Caki2 (cell line): ENCODE measurements at regions not wholly inside any gene's neighbourhood (a gene's known extent, or its start where the extent isn't known, plus 50 kb on each side); places are given as distances from the start of the nearest gene placed in this dataset.

Experiments used
- DNase-seq: peaks from one replicate; pipeline ENCODE4 v3.0.0-alpha.2; 2015; ENCODE audit warnings: low read depth
- in situ Hi-C: cut with HindIII; loops from 2 replicates; pipeline ENCODE4 v1.10.0; 2016; ENCODE audit warnings: low sequenced_read_pairs, low pct_unique_long_range_greater_than_20kb, mixed read lengths

DNA sequence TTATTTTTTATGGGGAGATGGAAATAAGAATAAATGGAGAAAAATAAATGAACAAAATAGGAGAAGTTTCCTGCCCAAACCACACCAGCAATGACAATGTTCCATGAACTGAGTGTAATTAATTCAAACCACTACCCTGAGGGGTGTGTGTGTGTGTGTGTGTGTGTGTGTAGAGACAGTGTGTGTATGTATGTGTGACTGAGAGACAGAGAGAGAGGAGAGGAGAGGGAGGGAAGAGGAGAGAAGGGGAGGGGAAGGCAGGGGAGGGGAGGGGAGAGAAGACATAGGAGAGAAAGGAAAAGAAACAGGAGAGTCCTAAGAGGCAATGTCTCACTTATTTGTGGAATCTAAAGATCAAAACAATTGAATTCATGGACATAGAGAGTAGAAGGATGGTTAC is 65.0 kb upstream of the POU2AF1 start:
- in situ Hi-C loops, result no loop called here
- DNase-seq, result no peak

DNA sequence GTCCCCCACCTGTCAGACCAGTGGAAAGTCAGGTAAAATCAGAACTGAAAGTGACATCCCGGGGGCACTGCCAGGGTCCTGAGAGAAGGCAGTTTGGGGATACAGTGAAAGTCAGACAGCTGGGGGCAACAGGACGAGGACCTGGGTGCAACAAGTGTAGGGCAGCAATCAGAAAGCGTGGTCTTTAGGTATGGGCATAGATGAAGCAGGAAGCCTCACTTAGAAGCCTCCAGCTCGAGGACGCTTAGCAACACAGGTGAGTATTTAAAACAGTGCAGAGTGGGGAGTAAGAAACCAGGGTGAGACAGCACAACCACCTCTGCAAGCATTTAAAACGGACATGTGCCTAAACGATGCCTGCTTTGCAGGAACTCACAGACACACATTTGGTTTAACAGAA is 64.6 kb upstream of the POU2AF1 start:
- DNase-seq, result no peak
- in situ Hi-C loops, result no loop called here

DNA sequence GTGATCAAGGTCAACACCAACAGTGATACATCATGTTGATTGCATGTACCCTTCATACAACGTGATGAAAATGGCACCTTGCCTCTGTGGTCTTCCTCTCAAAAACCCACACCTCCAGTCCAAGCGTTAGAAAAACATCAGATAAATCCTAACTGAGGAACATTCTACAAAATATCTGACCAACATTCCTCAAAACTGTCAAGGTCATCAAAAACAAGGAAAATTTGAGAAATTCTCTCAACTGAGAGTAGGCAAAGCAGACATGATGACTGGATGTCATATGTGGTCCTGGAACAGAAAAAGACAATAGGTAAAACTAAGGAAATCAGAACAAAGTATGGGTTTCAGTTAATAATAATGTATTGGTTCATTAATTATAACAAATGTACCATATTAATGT is 64.0 kb upstream of the POU2AF1 start:
- DNase-seq, result no peak
- in situ Hi-C loops, result no loop called here

DNA sequence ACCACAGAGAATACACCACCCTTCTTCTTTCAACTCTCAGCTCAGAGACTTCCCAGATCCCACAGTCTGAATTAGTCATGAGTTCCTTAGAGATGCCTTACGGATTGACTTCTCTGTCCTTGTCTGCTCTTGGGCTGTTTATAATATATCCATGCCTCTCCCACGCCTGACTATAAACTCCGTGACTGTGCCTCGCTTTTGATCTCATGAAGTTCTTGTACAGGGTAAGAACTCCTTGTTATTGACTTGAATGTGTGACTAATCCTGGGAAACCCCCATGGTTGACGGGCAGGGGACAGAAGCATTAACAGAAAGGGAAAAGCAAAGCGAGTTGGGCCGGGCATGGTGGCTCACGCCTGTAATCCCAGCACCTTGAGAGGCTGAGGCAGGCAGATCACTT is 62.4 kb upstream of the POU2AF1 start:
- in situ Hi-C loops, result no loop called here
- DNase-seq, result peak; percentile 23

DNA sequence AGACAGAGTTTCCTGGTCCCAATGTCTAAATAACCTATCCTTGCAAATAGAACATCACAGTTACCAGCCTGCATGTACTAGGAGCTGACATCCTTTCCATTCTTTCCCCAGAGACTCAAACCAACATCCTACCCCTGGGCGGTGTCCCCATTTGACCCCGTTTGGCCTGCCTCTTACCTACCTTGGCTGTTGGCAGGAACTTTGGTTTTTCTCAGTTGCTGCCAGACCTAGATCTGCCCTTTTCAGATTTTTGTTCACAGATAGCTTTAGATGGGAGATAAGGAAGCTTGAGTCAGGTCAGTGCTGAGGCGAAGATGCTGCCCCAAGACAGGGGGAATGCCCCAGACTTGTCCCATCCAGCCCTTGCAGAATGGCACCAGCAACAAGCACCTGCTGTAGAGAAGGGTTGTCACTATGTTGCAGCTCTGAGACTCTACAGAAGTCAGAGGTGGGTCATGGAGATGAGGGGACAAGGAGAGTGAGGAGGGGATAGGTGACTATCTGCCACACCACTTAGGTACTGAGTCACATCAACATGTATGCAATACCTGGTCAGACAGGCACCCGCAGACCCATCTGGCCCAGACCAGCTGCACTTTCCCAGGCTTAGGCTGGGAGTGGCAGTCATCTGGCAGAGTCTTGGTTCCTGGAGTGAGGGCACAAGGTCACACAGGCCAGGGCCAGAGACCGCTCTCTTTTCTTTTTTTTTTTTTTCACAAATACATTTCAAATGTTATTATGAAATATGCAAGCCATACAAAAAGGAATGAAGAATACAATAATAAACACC is 61.5 kb upstream of the POU2AF1 start:
- DNase-seq, result no peak
- in situ Hi-C loops, result no loop called here

DNA sequence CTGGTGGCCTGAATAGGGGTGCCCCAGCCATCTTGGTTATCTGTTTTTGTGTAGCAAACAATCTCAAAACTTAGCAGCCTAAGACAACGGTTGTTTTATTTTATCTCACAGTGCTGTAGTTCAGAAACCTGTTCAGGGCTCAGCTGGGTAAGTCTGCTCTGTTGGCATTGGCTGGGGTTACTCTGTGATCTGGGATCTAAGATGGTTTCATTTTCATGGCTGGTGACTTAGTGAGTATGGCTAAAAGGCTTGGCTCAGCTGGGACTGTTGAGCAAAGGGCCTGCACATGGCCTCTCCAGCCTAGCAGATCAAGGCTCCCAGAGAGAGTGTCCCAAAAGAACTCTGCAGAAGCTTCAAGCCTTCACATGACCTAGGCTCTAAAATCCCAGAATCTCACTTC is 60.8 kb upstream of the POU2AF1 start:
- in situ Hi-C loops, result no loop called here
- DNase-seq, result no peak

DNA sequence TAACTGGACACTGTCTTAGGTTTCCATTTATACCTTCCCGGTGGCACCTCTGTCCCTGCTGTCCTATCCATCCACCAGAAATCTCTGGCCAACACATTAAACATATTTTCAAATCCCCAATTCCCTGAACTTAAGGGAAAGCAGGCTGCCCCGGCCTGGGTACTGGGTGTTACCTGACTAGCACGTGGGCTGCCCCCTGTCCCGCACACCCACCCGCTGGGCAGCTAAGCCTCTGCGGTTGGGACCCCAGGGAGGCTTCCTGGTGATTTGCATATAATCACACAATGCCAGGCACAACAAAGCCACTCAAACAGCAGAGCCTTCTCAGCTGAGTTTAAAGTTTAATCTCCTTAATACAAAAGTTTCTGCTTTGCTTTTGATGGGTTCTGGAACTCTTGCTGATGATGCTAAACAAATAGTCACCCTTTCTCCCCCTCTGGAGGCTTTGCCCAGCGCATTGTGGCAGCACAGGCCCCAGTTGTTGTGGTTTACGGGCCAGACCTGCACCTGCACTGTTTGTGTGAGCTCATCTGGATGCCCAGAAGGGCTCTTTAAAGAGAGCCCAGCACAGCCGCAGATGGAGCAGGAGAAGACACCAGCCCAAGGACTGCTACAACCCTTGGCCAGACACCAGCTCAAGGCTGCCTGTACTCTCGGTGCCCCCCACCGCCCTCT is 59.9 kb upstream of the POU2AF1 start:
- in situ Hi-C loops, result no loop called here
- DNase-seq, result no peak

DNA sequence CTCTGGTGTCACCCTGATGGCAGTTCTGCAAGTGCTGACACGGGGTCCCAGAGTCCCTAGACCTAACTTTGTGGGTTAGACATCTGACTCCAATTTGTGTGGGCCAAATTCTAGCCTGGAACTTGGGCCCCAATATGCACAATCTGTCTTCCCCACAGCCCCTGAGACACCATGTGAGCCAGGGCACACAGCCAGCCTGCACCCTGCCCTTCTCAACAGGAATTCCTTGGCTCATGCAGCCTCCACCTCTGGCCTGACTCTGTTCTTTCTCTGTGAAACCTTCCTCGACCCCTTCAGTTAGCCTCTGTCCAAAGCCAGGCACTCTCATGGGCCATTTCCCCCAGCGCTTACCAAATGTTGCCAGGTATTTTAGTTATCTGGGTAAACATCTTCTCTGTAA is 59.1 kb upstream of the POU2AF1 start:
- in situ Hi-C loops, result no loop called here
- DNase-seq, result no peak

DNA sequence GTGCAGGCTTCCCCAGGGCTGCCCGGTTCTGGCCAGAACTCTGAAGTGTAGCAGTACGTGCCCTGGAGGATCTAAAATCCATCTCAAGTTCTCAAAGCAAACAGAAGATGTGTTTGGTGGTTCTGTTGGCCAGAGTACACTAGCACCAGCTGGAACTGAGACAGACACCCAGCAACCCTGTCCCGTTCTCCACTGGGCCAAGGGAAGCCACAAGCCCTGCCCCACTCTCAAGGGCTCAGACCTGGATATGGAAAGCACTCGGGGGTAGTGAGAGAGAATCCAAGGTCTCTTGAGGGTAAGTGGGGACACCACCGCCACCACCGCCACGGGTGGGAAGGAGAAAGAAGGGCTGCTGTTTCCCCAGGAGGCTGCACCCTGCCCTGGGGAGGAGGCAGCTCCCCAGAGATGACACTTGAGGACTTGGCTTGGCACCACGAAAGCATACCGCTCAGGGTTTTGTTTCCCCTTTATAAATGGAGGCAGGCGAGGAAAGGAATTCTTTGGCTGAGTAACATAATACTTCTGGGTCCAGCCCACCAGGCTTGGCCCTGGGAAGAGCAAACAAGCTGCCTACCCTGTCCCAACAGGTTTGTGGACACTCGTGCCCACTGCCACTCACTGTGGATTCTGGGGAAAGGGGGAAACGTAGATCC is 56.1 kb upstream of the POU2AF1 start:
- no peak for DNase-seq
- in situ Hi-C loops, result no loop called here

DNA sequence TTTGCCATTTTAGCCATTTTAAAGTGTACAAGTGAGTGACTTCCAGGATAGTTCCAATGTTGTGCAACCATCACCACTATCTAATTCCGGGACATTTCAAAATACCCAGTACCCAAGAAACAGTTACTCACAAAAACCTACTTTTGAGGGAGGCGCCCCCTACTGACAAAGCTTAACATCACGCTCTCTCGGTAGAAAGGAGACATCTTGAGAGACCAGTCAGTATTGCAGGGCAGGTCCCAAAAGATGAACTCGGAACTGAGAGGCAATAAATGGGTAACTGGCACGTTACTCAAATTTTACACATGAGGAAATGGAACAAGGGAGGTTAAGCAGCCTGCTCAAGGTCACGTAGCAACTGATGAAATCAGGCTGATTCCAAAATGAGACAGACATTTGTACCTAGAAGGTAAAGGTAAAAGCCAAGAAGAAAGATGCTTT is 50.0 kb upstream of the POU2AF1 start:
- no peak for DNase-seq
- in situ Hi-C loops, result no loop called here
